CD4-positive, alpha-beta T cell treated with Interleukin-17A for 4 hours (primary cell): ENCODE measurements at regions not wholly inside any gene's neighbourhood (a gene's known extent, or its start where the extent isn't known, plus 50 kb on each side); places are given as distances from the start of the nearest gene placed in this dataset.

Experiments
- DNase-seq: peaks from one replicate; pipeline ENCODE4 v3.0.0-alpha.2; 2020; ENCODE audit warnings: mixed read lengths

DNA sequence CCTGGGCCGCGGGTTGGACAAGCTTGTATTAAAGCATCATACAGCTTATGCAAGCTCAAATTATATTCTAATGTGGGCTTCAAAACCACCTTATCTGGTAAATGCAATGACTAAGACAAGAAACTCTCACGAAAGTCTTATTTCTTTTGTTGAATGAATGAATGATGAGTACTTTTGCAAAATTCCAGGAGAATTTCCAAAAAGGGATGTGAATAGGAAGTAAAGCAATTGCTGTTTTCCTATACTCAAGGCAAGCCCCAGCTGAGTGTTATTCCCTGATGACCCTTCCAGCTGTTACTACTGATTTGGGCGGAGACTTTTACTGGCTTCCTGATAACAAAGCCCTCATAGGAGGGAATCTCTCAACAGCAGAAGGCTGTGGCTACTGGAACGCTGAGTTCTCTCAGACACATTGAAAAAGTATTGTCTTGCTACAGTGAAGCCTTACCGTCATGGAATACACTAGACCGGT is 162.8 kb downstream of the SREK1 start:
- DNase-seq, result no peak

DNA sequence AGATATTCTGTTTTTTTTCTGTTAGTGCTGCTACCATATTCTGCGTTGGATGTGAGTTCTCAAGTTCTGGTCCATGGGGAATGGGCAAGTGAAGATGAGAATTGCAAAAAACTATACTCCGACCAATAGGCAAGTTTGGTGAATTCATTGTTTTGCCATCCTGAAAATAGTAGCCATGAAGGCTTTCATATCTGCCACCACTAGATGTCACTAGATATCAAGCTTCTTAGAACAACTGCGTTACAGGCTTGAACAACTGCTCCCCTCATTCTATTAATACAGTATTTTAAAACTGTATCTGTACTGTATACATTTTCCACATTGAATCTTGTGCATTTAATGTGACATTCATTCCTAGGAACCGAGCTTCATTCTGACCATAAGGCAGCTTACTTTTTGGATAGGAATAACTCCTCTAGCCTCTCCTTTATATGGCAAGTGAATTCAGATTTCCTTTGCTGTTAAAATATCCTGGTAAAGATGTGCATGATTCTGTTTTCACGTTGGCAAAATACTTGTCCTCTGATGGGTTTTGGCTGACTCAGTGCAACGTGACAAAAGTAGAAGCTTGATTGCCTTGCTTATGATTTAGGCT is 163.6 kb downstream of the SREK1 start:
- DNase-seq, result no peak

DNA sequence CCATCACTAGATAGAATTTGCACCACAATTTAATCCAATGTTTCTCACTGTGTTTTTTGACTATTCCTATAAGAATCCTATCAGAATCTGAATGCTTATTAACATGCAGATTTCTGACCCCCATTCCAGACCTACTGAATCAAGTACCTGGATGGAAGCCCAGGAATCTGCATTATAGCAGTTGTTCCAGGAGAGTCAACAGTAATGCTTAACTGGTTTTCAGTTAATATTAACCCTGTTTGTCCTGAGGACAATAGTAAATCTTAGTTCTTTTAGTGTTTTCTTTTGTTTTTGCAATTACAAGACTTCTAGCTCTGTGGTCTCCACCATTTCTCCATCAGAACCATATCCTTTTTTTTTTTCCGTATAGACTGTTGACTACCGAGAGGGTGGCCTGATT is 168.2 kb downstream of the SREK1 start:
- no peak for DNase-seq

DNA sequence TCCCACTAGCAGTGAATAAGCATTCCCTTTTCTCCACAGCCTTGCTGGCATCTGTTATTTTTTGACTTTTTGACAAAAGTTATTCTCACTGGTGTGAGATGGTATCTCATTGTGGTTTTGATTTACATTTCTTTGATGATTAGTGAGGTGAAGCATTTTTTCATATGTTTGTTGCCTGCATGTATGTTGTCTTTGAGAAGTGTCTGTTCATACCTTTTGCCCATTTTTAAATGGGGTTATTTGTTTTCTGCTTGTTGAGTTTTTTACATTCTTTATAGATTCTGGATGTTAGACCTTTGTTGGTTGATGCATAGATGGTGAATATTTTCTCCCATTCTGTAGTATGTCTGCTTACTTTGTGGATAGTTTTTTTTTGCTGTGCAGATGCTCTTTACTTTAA is 171.7 kb downstream of the SREK1 start:
- no peak for DNase-seq

DNA sequence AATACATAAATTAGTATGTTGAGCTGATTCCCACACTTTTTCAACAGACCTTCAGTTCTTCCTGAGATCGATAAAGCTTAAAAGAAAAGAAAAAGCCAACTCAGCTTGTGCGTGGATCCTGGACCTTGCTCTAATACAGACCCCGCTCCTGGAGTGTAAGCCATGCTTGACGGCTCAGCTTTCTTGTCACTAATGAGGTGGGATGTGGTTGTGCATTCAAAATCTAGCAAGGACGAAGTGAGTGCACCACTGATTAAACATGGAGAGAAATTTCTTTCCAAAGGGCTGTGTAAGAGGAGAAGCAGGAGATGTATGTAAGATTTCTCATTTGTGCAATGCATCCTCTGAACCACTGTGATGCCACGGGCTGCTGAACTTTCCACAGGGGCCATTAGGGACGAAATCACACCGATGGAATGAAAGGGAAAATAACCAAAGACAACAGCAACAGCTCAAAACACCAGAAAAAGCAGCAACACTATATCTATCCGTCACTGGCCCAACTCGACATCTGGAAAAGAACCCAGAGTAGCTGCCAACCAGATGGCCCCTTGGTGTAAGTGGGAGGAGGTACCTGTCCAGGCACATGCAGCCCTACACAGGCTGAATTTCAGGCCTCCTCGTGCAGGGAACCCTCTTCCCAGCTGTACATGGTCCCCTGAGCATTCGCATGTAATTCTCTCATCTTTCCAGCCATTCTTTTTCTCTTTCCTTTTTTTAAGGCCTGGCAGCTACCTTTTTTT is 178.9 kb downstream of the SREK1 start:
- DNase-seq, result no peak

DNA sequence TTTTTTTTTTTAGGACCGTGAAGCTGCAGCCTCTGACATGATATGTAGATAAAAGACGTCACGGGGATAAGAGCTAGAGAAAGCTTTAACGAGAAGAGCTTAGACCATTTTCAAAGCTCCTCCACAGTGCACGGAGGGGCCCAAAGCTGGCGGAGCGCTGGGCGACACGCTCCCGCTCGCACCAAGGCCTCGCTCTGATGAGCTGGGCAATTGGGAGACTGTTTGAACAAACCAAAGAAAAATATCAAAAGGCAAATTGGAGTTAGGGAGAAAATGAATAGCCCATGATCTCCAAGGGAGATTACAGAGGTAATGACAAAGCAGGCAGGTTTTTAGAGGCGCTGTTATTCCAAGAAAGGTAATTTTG is 179.4 kb downstream of the SREK1 start:
- no peak for DNase-seq

DNA sequence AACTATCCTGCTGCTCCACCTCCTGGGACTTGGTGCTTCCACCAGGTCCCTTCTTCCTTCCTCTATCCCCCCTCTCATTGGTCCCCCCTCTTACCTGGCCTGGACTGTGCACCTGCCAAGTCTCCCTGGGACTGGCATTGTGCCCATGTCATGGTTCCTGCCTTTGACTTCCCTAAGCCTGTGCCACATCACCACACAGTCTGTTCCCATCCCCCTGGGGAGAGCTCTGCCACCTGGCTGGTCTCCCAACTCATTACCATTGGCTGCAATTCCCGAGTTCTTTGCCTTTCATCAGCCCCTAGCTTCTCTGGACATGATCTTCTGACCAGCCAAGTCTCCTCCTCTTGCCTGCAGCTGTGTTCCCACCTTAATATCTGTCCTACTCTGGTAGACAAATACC is 180.3 kb downstream of the SREK1 start:
- DNase-seq, result no peak

DNA sequence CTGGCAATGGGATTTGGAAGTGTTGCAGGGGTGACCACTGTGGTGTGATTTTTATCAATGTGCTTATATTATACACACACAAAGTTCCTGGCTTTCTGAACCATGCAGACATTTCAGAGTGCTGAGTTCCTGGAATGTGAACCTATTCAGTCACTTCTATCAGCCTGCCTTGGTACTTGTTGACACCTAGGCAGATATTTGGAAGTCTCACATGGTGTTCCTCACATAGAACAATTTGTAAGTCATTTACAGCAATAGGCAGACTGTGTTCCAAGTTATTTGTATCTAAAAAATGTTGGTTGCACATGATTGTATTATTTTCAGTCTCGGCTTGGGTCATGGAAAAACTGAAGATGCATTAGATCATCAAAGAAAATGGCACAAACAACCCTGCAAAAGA is 182.2 kb downstream of the SREK1 start:
- DNase-seq, result no peak

DNA sequence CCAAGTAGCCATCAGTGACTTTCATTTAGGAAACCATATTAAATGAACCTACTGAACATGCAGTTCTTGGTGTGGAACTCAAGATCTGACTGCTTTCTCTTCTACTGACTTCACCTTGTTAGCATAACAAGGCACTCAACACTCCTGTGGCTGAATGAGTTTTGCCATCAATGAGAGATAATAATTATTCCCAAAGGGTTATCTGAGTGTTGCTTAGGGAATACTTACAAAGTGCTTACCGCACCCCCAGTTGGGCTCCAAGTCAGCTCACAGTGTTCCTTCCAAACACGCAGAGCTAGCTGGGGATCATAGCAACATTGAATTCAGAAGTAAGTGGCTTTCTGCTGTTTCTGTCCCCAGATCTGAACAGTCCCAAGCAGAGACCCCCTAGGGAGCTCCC is 182.9 kb downstream of the SREK1 start:
- DNase-seq, result no peak

DNA sequence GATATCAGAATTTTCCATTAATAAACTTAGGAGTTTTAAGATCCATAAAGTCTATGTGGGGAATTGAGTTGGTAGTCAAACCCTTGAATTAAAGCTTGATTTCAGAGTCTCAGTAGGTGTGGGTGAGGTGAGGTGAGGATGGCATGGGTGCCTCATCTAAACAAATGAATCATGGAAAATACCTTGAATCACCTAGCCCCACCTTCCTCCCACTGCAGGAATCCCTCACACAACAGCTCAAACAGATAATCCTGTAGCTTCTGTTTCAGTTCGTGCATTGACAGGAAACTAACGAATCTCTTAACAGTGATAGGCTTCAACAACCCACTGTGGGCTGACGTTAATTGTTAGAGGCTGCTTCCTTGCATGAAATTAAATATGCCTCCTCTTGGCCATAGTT is 185.0 kb downstream of the SREK1 start:
- no peak for DNase-seq

DNA sequence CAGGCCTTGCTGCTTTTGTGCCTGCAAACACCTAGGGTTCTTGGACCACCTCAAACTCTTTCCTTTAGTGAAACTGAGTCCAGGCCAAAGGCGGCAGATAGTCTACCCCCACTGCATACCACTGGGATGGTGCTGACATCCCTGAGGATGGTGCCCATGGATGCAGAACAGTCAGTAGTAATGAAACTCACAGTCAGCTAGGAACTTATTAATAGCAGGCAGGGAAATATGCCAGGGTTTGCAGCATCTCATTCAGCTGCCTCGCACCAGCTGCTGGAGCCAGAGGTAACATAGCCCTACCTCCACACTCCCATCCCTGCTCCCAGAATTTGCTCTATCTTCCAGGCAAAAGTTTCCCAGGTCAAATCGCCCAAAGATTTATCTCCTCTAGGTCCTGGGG is 189.1 kb downstream of the SREK1 start:
- no peak for DNase-seq

DNA sequence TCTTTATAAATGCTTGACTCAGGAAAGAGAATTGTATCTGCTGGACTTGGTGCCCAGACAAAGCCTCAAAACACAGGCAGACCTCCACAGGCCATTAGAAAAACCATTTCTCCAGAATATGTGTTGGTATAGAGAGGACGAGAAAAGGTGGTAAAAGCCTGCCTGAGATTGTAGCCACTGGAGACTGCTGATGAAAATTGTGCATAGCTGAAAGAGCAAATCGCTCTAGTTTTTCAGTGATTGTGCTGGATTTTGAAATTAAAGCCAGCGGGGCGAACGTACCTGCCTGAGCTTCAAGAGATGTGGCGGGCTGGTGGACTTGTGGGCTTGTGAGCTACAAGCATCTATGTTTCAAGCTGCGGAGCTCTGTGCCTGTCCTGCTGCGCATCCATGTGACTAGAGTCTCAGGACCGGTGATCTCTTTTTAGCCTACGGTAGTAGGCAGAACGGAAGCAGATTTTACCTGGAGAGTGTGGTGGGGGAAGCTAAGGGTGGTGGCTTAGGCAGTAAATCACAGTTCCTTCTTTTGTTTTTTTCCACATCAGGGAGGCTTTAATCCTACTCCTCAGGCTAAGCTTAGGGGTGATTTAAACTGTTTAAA is 193.6 kb downstream of the SREK1 start:
- no peak for DNase-seq

DNA sequence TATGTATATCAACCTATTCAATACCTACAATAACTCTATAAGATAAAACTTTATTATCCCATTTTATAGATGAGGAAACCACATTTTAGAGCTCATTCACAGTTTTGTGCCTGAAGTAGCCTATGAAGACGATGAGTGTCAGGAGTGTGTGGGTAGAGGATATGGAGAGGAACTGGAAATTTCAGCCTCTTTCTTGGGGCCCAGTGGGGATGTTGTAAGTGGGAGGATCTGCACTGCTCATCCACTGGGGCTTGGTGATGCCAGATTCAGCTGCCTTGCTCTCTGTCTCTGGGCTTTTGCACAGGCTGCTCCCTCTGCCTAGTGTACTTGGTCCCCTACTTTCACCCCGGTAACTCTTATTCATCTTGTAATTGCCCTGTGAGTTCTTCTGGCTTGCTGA is 194.7 kb downstream of the SREK1 start:
- DNase-seq, result no peak

DNA sequence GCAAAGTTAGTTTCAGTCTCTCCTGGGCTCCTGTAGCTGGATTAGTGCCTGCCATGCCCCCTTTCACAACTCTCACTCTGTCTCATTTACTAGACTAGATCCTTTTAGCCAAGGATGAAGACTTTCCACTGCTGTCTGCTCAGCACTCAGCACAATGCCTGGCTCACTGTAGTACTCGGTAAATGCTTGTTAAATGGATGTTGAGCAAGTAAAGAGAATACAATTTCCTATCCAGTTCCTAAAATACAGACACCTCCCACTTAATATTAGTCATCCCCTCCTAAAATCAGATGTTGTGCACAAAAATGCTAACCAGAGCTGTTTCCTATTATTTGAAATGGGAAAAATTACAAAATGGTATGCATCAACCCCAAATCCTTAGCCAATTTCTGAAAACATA is 195.8 kb downstream of the SREK1 start:
- DNase-seq, result no peak

DNA sequence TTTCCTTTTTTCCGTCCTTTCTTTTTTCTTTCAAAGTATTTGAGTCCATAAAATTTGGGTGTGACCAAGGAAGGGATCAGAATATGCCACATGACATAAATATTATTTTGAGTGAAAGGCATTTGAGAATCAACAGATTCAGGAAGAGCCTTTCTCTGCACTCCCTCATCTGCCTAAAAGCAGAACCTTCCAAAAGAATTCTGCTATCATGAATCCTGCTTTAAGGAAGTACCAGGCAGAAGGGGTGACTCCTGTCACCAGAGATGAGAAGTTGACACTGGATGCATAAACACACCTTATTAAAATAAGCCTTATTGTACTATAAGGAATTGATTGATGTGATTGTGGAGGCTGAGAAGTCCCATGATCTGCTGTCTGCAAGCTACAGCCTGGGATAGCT is 196.7 kb downstream of the SREK1 start:
- DNase-seq, result no peak

DNA sequence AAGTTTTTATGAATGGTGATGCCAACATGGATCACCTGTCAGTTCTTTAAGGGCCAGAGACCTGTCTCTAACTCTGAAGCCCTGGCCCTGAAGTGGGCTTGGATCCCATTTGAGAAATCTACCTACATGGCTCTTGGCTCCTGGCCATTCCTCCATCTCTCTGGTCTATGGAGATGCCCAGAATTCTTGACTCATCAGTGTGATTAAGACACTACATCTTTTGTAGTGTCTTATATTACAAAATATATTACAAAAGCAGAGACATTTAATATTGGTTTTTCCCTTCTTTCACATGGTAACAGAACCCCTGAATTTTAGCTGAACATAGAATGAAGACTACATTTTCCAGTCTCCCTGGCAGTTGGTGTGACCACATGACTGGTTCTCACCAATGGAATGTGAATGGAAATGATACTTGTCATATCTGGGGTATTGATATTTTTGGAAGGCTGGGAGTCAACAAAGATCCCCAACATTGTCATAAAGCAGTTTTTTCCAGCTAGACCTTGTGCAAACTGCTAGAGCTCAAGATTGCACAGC is 198.3 kb downstream of the SREK1 start:
- DNase-seq, result no peak

DNA sequence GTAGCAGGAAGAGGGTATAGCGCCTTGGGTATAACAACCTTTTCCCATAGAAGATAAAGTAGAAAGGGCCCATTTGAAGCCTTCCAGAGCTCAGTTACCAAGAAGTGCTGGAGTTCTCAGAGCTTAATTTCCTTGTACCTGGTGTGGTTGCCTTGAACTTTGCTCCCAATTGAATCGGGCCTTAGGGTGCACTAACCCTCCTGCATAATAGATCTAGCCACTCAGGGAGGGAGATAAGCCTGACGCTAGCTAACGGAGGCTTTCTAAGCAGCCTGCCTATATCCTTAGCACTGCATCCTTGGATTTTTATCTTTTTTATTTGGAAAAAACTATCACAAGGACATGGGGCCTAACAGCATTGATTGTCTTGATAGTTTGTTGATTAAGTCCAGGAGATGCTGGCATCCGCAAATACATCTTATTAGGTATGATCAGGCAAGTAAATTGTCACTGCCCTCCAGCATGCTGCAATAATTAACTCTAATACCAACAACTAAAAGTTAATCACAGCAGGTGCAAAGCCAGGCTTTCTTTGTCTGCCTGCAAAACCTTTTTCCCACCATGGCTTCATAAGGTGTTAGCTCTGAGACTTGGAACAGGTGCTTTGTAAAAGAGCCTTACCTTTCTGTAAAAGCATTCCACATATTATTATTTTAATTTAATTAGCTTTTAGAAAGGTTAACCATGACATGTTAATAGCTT is 199.4 kb downstream of the SREK1 start:
- no peak for DNase-seq

DNA sequence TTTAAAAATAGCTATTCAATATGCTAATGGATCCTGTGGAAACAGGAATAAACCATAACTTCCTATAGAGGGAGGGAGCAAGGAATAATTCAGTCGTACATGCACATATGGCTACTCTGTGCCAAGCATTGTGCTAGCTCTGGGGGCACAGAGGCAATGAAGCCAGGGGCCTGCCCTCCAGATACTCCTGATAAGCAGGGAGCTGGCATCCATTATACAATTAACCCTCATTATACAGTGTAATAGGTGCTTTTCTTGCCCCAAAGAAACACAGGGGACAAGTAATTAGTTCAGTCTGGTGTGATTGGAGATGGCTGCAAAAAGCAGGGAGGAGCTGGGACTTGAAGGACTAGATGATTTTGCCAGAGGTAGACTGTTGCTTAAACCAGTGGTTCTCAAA is 200.4 kb downstream of the SREK1 start:
- DNase-seq, result no peak

DNA sequence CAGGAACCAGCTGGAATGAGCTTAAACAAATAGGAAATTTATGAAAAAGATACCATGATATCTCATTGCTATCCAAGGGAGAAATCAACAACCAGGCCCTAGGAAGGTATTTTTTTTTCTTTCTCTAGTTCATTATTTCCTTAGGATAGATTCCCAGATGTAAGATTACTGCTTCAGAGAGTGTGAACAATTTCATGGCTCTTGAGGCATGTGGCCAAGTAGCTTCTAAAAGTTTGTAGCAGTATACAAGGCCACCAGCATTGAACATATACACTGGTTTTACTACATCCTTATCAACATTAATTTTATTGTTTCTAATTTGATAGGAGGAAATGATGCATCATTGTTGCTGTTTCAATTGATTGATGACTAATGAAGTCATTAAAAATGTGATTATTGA is 201.2 kb downstream of the SREK1 start:
- DNase-seq, result no peak

DNA sequence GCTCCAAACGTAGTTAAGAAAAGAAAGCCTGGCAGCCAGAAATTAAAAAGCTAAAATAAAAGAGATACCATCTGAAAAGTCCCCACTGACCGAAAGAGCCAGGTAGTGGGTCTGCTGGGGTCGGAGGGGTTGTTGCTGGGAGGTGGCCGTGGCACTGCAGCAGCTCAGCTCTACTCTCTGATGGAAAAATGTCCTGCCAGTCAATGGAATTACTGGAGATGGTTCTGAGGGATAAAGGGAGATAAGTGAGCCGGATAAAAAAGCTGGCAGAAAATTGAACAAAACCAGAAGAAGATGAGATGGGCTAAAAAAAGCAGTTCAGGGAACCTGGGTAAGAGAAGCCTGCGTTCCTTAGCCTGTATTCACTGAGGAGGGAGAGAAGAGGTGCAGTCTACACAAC is 202.8 kb downstream of the SREK1 start:
- no peak for DNase-seq

DNA sequence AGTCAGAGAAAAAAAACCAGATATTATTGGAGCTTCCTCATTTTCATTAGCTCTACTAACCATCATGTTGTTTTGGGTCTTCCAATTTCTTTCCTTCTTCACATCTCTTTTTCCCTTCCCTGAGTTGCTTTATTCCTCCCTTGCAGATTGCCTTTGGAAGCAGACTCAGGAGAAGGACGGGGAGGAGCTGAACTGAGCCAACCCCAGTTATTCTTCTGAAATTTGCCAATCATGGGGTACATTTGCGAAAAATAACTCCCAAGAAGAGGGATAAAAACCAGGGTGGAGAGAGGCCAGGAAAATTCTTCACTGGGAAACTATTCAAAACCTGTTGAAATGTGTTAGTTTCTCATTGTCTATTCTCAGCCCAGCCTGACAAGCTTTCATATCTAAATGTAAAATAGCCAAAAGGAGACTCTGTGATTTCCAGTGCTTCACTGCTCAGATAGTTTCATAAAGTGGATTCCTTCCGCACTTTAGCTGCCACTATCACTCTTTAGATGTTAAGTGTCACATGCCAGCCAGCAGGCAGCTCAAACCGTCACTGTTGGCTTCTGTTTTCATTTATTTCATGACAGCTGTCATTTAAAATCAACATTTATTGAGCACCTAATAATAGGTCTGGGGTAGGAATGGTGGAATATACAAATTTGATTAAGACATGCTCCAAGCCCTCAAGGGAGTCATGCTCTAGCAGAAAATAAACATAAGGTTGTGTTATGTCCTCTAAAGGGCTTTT is 204.5 kb downstream of the SREK1 start:
- no peak for DNase-seq

DNA sequence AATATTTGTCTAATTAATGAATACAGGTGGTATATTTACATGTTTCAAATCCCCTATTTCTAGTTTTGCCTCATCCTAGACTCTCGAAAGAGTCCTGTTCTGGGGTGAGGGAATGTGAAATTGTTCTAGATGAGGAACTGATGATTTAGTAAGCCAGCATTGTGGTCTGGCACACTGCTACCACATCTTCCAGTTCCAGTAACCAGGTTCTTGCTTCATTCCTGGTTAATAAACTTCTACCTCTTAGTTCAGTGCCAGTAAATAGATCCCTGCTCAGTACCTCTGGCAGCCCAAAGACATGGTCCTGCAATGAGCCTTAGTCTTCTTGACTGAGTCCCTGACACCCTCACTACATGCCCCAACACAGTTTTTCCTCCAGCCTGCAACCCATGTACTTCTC is 207.7 kb downstream of the SREK1 start:
- DNase-seq, result no peak

DNA sequence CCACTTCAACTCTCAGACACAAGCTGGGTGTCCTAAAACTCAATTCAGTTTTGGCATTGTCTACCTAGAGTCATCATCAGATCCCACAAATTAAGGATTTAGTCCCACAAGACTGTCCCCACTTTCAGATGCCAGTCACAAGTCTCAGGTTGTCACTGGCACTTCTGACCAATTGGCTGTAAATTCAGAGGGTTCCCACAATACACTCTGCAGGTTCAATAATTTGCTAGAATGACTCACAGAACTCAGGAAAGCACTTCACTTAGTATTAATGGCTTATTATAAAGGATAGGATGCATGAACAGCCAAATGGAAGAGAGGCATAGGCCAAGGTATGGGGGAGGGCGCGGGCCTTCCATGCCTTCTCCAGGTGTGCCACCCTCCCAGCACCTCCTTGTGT is 209.1 kb downstream of the SREK1 start:
- no peak for DNase-seq
